RWPE1 (cell line): ENCODE measurements at regions not wholly inside any gene's neighbourhood (a gene's known extent, or its start where the extent isn't known, plus 50 kb on each side); places are given as distances from the start of the nearest gene placed in this dataset.

Source experiments
- CTCF ChIA-PET: fragments of 350-600 bp; sonication (Branson Sonifier 250); formaldehyde crosslinking; extraction: SDS; loops from one replicate; lab custom pipeline; 2021; lab: Yijun Ruan, JAX
- POLR2A ChIA-PET: fragments of 400-600 bp; formaldehyde crosslinking; extraction: SDS; loops from one replicate; lab custom pipeline; 2020; ENCODE audit warnings: antibody characterized with exemption; ENCODE audit not compliant: low non-redundant PET; lab: Yijun Ruan, JAX
- DNase-seq: peaks from one replicate; pipeline ENCODE4 v3.0.0; 2012; ENCODE audit warnings: low spot score
- H3K27ac ChIP-seq: fragments of 450-650 bp; 2 replicates; pipeline ENCODE4 v1.5.1; 2017
- CTCF ChIP-seq: fragments of 450-650 bp; conservative IDR thresholded peaks from 2 replicates; pipeline ENCODE4 v1.5.1; 2017; ENCODE audit warnings: low read depth, mild to moderate bottlenecking

GRCh38 chr20:22071841-22072240, 366.4 kb downstream of the PAX1 start:
- no peak overlapping the region for H3K27ac ChIP-seq
- TF ChIP-seq CTCF = no peak
- DNase-seq = no peak
- CTCF ChIA-PET = no interaction called here
- POLR2A ChIA-PET = no interaction called here

GRCh38 chr20:22070610-22071058, 365.2 kb downstream of the PAX1 start:
- no peak overlapping the region for H3K27ac ChIP-seq
- DNase-seq = no peak
- ChIA-PET POLR2A (no interaction called here), CTCF (no interaction called here)
- no peak for TF ChIP-seq CTCF

- POLR2A ChIA-PET = no interaction called here
- CTCF ChIA-PET = no interaction called here
- TF ChIP-seq CTCF = no peak
- no peak overlapping the region for H3K27ac ChIP-seq
- DNase-seq = no peak
Observed at GRCh38 chr20:22063753-22064152, 358.3 kb downstream of the PAX1 start.

- H3K27ac ChIP-seq = no peak overlapping the region
- no peak for DNase-seq
- TF ChIP-seq CTCF = no peak
- ChIA-PET CTCF (no interaction called here), POLR2A (no interaction called here)
Observed at GRCh38 chr20:22062874-22063273, 357.4 kb downstream of the PAX1 start.

GRCh38 chr20:22060610-22061009, 355.1 kb downstream of the PAX1 start:
- no peak for DNase-seq
- CTCF ChIA-PET = no interaction called here
- H3K27ac ChIP-seq = no peak overlapping the region
- no peak for TF ChIP-seq CTCF
- POLR2A ChIA-PET = no interaction called here

- no peak for TF ChIP-seq CTCF
- CTCF ChIA-PET = no interaction called here
- H3K27ac ChIP-seq = no peak overlapping the region
- DNase-seq = no peak
- POLR2A ChIA-PET = no interaction called here
Observed at GRCh38 chr20:22058746-22059145, 353.3 kb downstream of the PAX1 start.

- ChIA-PET POLR2A (no interaction called here), CTCF (no interaction called here)
- no peak overlapping the region for H3K27ac ChIP-seq
- no peak for TF ChIP-seq CTCF
- DNase-seq = no peak
Observed at GRCh38 chr20:22055981-22056380, 350.5 kb downstream of the PAX1 start.
